ENCODE measurements at regions not wholly inside any gene's neighbourhood (a gene's known extent, or its start where the extent isn't known, plus 50 kb on each side); places are given as distances from the start of the nearest gene placed in this dataset.

- DNase-seq (ENCODE audit: low spot score) (no peak), ATAC-seq (no peak)
- Mint-ChIP-seq H3K9me3 (no peaks in the 10 kb centered on the region), H3K27me3 (no peaks in the 10 kb centered on the region), H3K36me3 (no peaks in the 10 kb centered on the region), H3K27ac (peak overlapping the region; percentile 97 to 99), H3K4me3 (peak overlapping the region; percentile 85), H3K4me1 (ENCODE audit: low read depth in 2 of 2) (peaks cover 62 to 76% of the 10 kb centered on the region in 2 donors)
Measured at GRCh38 chr1:234727018-234727940, 117.3 kb upstream of the IRF2BP2 start.

- ATAC-seq (no peak), DNase-seq (ENCODE audit: low spot score) (no peak)
- peak overlapping the region; percentile 85 for H3K4me3 Mint-ChIP-seq
- H3K9me3 Mint-ChIP-seq: no peaks in the 10 kb centered on the region
- H3K27ac Mint-ChIP-seq: peak overlapping the region; percentile 97 to 99
- H3K27me3 Mint-ChIP-seq: no peaks in the 10 kb centered on the region
- peaks cover 60 to 72% of the 10 kb centered on the region in 2 donors for H3K4me1 Mint-ChIP-seq (ENCODE audit: low read depth in 2 of 2)
- H3K36me3 Mint-ChIP-seq: no peaks in the 10 kb centered on the region
Measured at GRCh38 chr1:234726359-234726943, 116.5 kb upstream of the IRF2BP2 start.

- H3K9me3 Mint-ChIP-seq: no peaks in the 10 kb centered on the region
- DNase-seq (ENCODE audit: low spot score): peak; percentile 61
- peaks cover 58 to 64% of the 10 kb centered on the region in 2 donors for H3K4me1 Mint-ChIP-seq (ENCODE audit: low read depth in 2 of 2)
- H3K27ac Mint-ChIP-seq: peak overlapping the region; percentile 97 to 99
- H3K27me3 Mint-ChIP-seq: no peaks in the 10 kb centered on the region
- H3K4me3 Mint-ChIP-seq: peak overlapping the region; percentile 85
- H3K36me3 Mint-ChIP-seq: no peaks in the 10 kb centered on the region
- ATAC-seq: peak in 1 of 2 donors; percentile 63
Measured at GRCh38 chr1:234725177-234726132, 115.5 kb upstream of the IRF2BP2 start.

- no peak for DNase-seq (ENCODE audit: low spot score)
- peak; percentile 8 to 39 for ATAC-seq
- no peaks in the 10 kb centered on the region for H3K36me3 Mint-ChIP-seq
- H3K4me1 Mint-ChIP-seq (ENCODE audit: low read depth in 2 of 2): peaks cover 54 to 62% of the 10 kb centered on the region in 2 donors
- peak overlapping the region; percentile 85 for H3K4me3 Mint-ChIP-seq
- no peaks in the 10 kb centered on the region for H3K27me3 Mint-ChIP-seq
- peak overlapping the region; percentile 97 to 99 for H3K27ac Mint-ChIP-seq
- no peaks in the 10 kb centered on the region for H3K9me3 Mint-ChIP-seq
Measured at GRCh38 chr1:234724516-234725176, 114.7 kb upstream of the IRF2BP2 start.

- H3K9me3 Mint-ChIP-seq: no peaks in the 10 kb centered on the region
- H3K27ac Mint-ChIP-seq: peak overlapping the region; percentile 97 to 99
- H3K4me1 Mint-ChIP-seq (ENCODE audit: low read depth in 2 of 2): peaks cover 52 to 58% of the 10 kb centered on the region in 2 donors
- peak overlapping the region; percentile 85 for H3K4me3 Mint-ChIP-seq
- no peaks in the 10 kb centered on the region for H3K27me3 Mint-ChIP-seq
- DNase-seq (ENCODE audit: low spot score): no peak
- ATAC-seq: peak; percentile 26 to 58
- H3K36me3 Mint-ChIP-seq: no peaks in the 10 kb centered on the region
Measured at GRCh38 chr1:234722904-234723720, 113.1 kb upstream of the IRF2BP2 start.

- Mint-ChIP-seq H3K27me3 (no peaks in the 10 kb centered on the region), H3K4me1 (ENCODE audit: low read depth in 2 of 2) (peaks cover 53 to 54% of the 10 kb centered on the region in 2 donors), H3K36me3 (no peaks in the 10 kb centered on the region), H3K9me3 (no peaks in the 10 kb centered on the region), H3K4me3 (peak overlapping the region; percentile 85), H3K27ac (peak overlapping the region; percentile 97 to 99)
- ATAC-seq (no peak), DNase-seq (ENCODE audit: low spot score) (no peak)
Measured at GRCh38 chr1:234722270-234722704, 112.3 kb upstream of the IRF2BP2 start.

- ATAC-seq (no peak), DNase-seq (ENCODE audit: low spot score) (no peak)
- Mint-ChIP-seq H3K4me3 (peak overlapping the region; percentile 85), H3K27me3 (no peaks in the 10 kb centered on the region), H3K9me3 (no peaks in the 10 kb centered on the region), H3K36me3 (no peaks in the 10 kb centered on the region), H3K27ac (peak overlapping the region; percentile 97 to 99), H3K4me1 (ENCODE audit: low read depth in 2 of 2) (peaks cover 48 to 50% of the 10 kb centered on the region in 2 donors)
Measured at GRCh38 chr1:234721476-234722269, 111.7 kb upstream of the IRF2BP2 start.

- no peak for DNase-seq (ENCODE audit: low spot score)
- H3K36me3 Mint-ChIP-seq: no peaks in the 10 kb centered on the region
- H3K4me3 Mint-ChIP-seq: no peak overlapping the region
- H3K27ac Mint-ChIP-seq: peak overlapping the region; percentile 62 to 97
- no peaks in the 10 kb centered on the region for H3K9me3 Mint-ChIP-seq
- H3K4me1 Mint-ChIP-seq (ENCODE audit: low read depth in 2 of 2): peaks cover 46 to 49% of the 10 kb centered on the region in 2 donors
- no peaks in the 10 kb centered on the region for H3K27me3 Mint-ChIP-seq
- no peak for ATAC-seq
Measured at GRCh38 chr1:234720709-234721441, 110.9 kb upstream of the IRF2BP2 start.

- H3K27me3 Mint-ChIP-seq: no peaks in the 10 kb centered on the region
- no peaks in the 10 kb centered on the region for H3K36me3 Mint-ChIP-seq
- ATAC-seq: no peak
- DNase-seq (ENCODE audit: low spot score): no peak
- H3K27ac Mint-ChIP-seq: peak overlapping the region; percentile 62 to 97
- peaks cover 40 to 44% of the 10 kb centered on the region in 2 donors for H3K4me1 Mint-ChIP-seq (ENCODE audit: low read depth in 2 of 2)
- no peak overlapping the region for H3K4me3 Mint-ChIP-seq
- no peaks in the 10 kb centered on the region for H3K9me3 Mint-ChIP-seq
Measured at GRCh38 chr1:234719454-234720251, 109.7 kb upstream of the IRF2BP2 start.

- Mint-ChIP-seq H3K27me3 (no peaks in the 10 kb centered on the region), H3K4me1 (ENCODE audit: low read depth in 2 of 2) (peaks cover 31 to 40% of the 10 kb centered on the region in 2 donors), H3K27ac (peak overlapping the region in 1 of 2 donors; percentile 62), H3K9me3 (no peaks in the 10 kb centered on the region), H3K4me3 (no peak overlapping the region), H3K36me3 (no peaks in the 10 kb centered on the region)
- no peak for DNase-seq (ENCODE audit: low spot score)
- ATAC-seq: no peak
Measured at GRCh38 chr1:234718496-234719453, 108.8 kb upstream of the IRF2BP2 start.

All from natural killer cell treated with Interleukin-12 subunit alpha and Interleukin-12 subunit beta and Interleukin-15 and Interleukin-18, amount 100 ng/mL, for 72 hours (primary cell).